ENCODE measurements at regions not wholly inside any gene's neighbourhood (a gene's known extent, or its start where the extent isn't known, plus 50 kb on each side); places are given as distances from the start of the nearest gene placed in this dataset.

GRCh38 chr10:9656386-9656785 lies 1361.3 kb upstream of the CELF2 start:
- Histone ChIP-seq H3K36me3 (no peaks in the 10 kb centered on the region), H3K4me3 (no peak overlapping the region), H3K9me3 (no peaks in the 10 kb centered on the region), H3K27me3 (no peaks in the 10 kb centered on the region), H3K27ac (no peak overlapping the region), H3K4me1 (no peaks in the 10 kb centered on the region)
- no peak for FAIRE-seq
- ATAC-seq: no peak
- no peak for DNase-seq
- intact Hi-C loops (cut with DNase I): no loop called here
- no peak for TF ChIP-seq CTCF (IDR thresholded peaks at IDR 0.05)

GRCh38 chr10:9656996-9657395 lies 1360.7 kb upstream of the CELF2 start:
- 47 to 50% methylated on average over 1 of the region's 1 CpG for WGBS, 2 donors
- intact Hi-C loops (cut with DNase I): no loop called here
- no peak for ATAC-seq
- H3K27me3 ChIP-seq: no peaks in the 10 kb centered on the region
- H3K4me3 ChIP-seq: no peak overlapping the region
- H3K36me3 ChIP-seq: no peaks in the 10 kb centered on the region
- no peak overlapping the region for H3K27ac ChIP-seq
- DNase-seq: no peak
- no peak for TF ChIP-seq CTCF (IDR thresholded peaks at IDR 0.05)
- no peak for FAIRE-seq
- no peaks in the 10 kb centered on the region for H3K4me1 ChIP-seq
- no peaks in the 10 kb centered on the region for H3K9me3 ChIP-seq

GRCh38 chr10:9657530-9657929 lies 1360.1 kb upstream of the CELF2 start:
- Histone ChIP-seq H3K4me3 (no peak overlapping the region), H3K27me3 (no peaks in the 10 kb centered on the region), H3K9me3 (no peaks in the 10 kb centered on the region), H3K27ac (no peak overlapping the region), H3K36me3 (no peaks in the 10 kb centered on the region), H3K4me1 (no peaks in the 10 kb centered on the region)
- FAIRE-seq (no peak), ATAC-seq (no peak), DNase-seq (no peak)
- TF ChIP-seq CTCF (IDR thresholded peaks at IDR 0.05): no peak
- intact Hi-C loops (cut with DNase I): no loop called here
- WGBS, 2 donors: 66 to 71% methylated on average over 2 of the region's 2 CpGs

GRCh38 chr10:9668411-9668810 lies 1349.3 kb upstream of the CELF2 start:
- no peak for TF ChIP-seq CTCF (IDR thresholded peaks at IDR 0.05)
- Histone ChIP-seq H3K36me3 (no peaks in the 10 kb centered on the region), H3K9me3 (no peaks in the 10 kb centered on the region), H3K4me1 (no peaks in the 10 kb centered on the region), H3K4me3 (no peak overlapping the region), H3K27ac (no peak overlapping the region), H3K27me3 (no peaks in the 10 kb centered on the region)
- WGBS, 2 donors: 67 to 74% methylated on average over 3 of the region's 3 CpGs
- intact Hi-C loops (cut with DNase I): no loop called here
- ATAC-seq (no peak), DNase-seq (no peak), FAIRE-seq (no peak)

GRCh38 chr10:9670911-9671310 lies 1346.8 kb upstream of the CELF2 start:
- no peaks in the 10 kb centered on the region for H3K9me3 ChIP-seq
- FAIRE-seq (no peak), DNase-seq (no peak), ATAC-seq (no peak)
- WGBS, 2 donors: 84 to 87% methylated on average over 3 of the region's 3 CpGs
- no peak overlapping the region for H3K27ac ChIP-seq
- no peak for TF ChIP-seq CTCF (IDR thresholded peaks at IDR 0.05)
- H3K4me1 ChIP-seq: no peaks in the 10 kb centered on the region
- H3K4me3 ChIP-seq: no peak overlapping the region
- intact Hi-C loops (cut with DNase I): no loop called here
- H3K27me3 ChIP-seq: no peaks in the 10 kb centered on the region
- H3K36me3 ChIP-seq: no peaks in the 10 kb centered on the region
